ENCODE measurements at regions not wholly inside any gene's neighbourhood (a gene's known extent, or its start where the extent isn't known, plus 50 kb on each side); places are given as distances from the start of the nearest gene placed in this dataset.

GRCh38 chr17:68737761-68738443 is 136.7 kb upstream of the FAM20A start:
- DNase-seq: no peak

- no peak for DNase-seq
Observed at GRCh38 chr17:68734931-68735330, 133.8 kb upstream of the FAM20A start.

DNA sequence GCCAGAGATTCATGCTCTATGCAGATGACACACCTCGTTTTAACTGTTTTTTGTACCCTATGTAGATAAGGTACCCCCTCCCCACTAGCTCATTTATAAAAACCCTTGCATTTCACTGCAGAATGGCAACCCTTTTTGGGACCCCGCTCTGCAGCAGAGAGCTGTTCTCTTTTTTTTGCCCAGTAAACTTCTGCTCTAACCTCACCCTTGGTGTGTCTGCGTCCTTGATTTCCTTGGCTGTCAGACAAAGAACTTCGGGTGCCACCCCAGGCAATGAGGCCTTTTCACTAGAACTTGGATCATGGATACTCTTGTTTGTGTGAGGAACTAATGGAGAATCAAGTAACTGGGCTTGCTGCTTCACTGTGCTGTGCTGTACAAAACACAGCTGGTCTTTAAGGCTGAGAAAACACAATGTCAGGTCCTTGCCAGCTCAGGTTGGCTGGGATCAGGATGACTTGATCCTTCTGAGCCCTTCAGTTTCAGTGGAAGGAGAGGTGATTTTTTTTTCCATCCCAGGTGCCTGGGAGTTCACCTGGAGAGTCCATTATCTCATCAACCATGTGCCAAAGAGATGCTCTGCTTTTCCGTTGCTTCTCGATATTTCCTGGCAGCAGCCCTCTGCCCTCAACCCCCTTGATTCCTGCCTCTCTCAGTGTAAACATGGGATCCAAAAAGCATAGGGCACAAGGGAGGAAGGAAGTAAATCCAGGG is 133.2 kb upstream of the FAM20A start:
- no peak for DNase-seq

- DNase-seq: no peak
Observed at GRCh38 chr17:68733241-68734176, 132.3 kb upstream of the FAM20A start.

GRCh38 chr17:68732301-68732749 is 131.2 kb upstream of the FAM20A start:
- no peak for DNase-seq

GRCh38 chr17:68731465-68731864 is 130.3 kb upstream of the FAM20A start:
- DNase-seq: no peak

GRCh38 chr17:68719431-68719830 is 118.3 kb upstream of the FAM20A start:
- no peak for DNase-seq

DNA sequence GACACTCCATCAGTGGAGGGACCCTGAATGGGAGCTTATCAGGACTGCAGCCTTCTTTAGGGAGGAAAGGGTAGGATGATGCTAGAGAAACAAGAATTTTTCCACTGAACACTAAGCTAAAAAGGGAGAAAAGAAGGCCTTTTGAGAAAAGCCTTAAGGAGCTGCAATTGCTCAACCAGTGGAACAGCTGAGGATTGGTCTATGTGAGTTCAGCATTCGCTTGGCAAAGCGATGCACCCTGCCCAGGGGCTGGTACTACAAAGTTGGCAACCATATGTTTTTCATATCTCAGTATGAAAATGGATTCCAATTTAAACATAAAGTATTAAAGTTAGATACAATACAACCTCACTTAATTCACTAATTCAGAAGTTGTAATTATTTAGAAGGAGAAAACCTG is 117.8 kb upstream of the FAM20A start:
- no peak for DNase-seq

- no peak for DNase-seq
Observed at GRCh38 chr17:68718465-68718864, 117.3 kb upstream of the FAM20A start.

- DNase-seq: no peak
Observed at GRCh38 chr17:68714676-68715075, 113.5 kb upstream of the FAM20A start.

- no peak for DNase-seq
Observed at GRCh38 chr17:68711858-68712257, 110.7 kb upstream of the FAM20A start.

GRCh38 chr17:68710976-68711375 is 109.8 kb upstream of the FAM20A start:
- no peak for DNase-seq

- no peak for DNase-seq
Observed at GRCh38 chr17:68710035-68710780, 109.0 kb upstream of the FAM20A start.

- no peak for DNase-seq
Observed at GRCh38 chr17:68709461-68709860, 108.3 kb upstream of the FAM20A start.

DNA sequence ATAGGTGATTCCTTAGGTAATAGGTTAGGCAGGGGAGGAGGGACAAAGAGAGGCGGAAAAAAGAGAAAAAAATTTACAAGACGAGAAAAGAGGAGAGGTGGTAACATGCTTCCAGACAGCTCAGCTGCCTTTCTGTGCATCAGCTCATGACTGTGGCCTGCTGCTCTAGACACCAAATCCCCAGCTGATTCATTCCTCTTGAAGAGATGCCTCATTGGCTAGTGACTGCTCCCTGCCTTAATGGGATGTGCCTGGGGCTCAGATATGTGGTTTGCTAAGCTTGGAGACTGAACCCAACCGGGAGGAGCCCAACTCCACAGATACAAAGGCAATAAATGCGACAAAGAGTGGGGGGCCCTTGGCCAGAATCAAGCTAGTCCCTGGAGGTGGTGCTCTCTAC is 105.9 kb upstream of the FAM20A start:
- DNase-seq: no peak

- DNase-seq: no peak
Observed at GRCh38 chr17:68706356-68706920, 105.3 kb upstream of the FAM20A start.

DNA sequence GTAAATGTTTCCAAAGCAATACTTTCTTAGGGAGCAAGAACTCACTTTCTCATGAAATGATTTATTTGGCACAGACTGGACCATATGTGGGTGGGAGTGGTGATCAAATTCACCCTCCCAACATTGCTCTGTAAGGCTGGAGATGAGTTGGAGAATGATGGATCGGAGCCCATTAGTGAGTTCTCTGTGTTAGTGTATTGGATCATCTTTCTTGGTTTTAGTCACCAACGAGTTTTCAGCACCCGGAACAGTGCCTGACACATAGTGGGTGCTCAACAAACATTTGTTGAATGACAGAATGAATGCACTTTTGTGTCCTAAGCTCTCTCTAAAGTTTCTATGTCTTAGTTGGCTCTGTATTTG is 104.5 kb upstream of the FAM20A start:
- no peak for DNase-seq

DNA sequence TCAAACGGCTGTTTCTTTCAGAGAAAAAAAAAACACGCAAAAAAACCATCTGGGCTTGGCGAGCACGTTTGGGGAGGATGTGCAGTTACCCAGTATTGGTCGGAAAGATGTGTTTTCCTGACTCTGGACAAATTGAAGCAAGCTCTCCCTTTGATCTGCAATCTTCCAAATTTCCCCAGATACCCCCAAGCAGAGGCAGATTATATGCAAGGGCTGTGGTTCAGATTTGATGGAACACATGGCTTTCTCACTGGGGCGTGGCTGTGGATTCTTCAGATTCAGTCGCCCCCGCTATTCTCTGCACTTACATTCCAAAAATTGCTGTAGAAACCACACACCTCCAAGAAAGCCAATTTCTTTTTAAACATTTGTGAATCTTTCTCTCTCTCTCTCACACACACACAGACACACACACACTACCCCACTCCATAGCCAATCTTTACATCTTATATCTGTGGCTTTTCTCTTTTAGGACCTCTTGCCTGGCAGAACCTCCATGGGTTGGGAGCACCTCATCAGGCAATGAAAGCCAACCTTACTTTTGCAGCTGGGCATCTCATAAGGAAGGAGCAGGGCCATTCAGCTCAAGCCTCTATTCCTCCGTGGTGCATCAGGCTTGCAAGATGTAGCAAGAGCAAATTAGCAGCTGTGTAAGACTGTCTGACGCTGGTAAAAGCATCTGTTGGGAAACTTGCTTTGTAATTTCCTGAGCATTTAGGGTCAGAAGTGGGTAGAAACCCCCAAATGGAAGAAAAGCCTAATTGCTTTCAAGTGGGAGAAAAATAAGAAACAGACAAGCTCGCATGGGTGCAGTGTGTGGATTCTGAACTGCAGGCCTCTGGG is 103.9 kb upstream of the FAM20A start:
- DNase-seq: no peak

GRCh38 chr17:68701046-68701445 is 99.9 kb upstream of the FAM20A start:
- no peak for DNase-seq

- no peak for DNase-seq
Observed at GRCh38 chr17:68700421-68700820, 99.3 kb upstream of the FAM20A start.

GRCh38 chr17:68699936-68700335 is 98.8 kb upstream of the FAM20A start:
- DNase-seq: no peak

DNA sequence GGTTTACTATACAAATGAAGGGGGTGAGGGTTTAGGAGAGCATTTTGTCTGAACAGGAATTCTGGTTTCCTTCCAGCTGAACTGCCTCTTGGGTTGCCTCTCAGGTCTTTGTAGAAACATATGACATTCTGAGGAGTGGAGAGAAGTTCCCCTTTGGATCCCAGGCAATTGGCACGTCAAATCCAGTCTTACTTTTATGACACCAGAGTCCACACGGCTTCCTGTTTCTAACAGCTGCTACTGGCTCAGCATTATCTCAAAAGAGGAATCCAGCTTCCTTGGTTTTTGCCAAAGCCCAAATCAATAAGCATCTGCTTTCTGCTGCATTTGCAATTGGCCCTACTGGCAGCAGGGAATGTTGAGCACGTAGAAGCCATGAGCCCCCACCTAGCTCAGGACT is 97.6 kb upstream of the FAM20A start:
- no peak for DNase-seq
